NAMALWA (cell line): ENCODE measurements at regions not wholly inside any gene's neighbourhood (a gene's known extent, or its start where the extent isn't known, plus 50 kb on each side); places are given as distances from the start of the nearest gene placed in this dataset.
A peak's percentile ranks its signal among the peaks of the same experiment; 100 is the strongest.
"Not testable (repeated sequence)": the region's sequence is repeated elsewhere in the genome, so short reads cannot be mapped to it uniquely, and the experiment has no call there.

Experiments used
- DNase-seq: peaks from one replicate; pipeline ENCODE4 v3.0.0-alpha.2; 2015; ENCODE audit warnings: low spot score

GRCh38 chr6:139962654-139963347, 588.4 kb upstream of the CITED2 start:
- DNase-seq, result peak; percentile 24

GRCh38 chr6:139961190-139961589, 586.7 kb upstream of the CITED2 start:
- no peak for DNase-seq

- no peak for DNase-seq
These were observed 586.2 kb upstream of the CITED2 start for GRCh38 chr6:139960671-139961070.

- no peak for DNase-seq
These were observed 581.1 kb upstream of the CITED2 start for GRCh38 chr6:139955366-139956155.

- no peak for DNase-seq
These were observed 580.1 kb upstream of the CITED2 start for GRCh38 chr6:139954463-139955071.

- DNase-seq, result not testable (repeated sequence)
These were observed 579.3 kb upstream of the CITED2 start for GRCh38 chr6:139953780-139954179.

GRCh38 chr6:139951172-139951571, 576.7 kb upstream of the CITED2 start:
- DNase-seq, result no peak

GRCh38 chr6:139944976-139945375, 570.5 kb upstream of the CITED2 start:
- no peak for DNase-seq

- DNase-seq, result no peak
These were observed 569.7 kb upstream of the CITED2 start for GRCh38 chr6:139944131-139944530.

GRCh38 chr6:139943391-139943790, 568.9 kb upstream of the CITED2 start:
- DNase-seq, result no peak

GRCh38 chr6:139942331-139942730, 567.9 kb upstream of the CITED2 start:
- DNase-seq, result no peak

- DNase-seq, result no peak
These were observed 567.4 kb upstream of the CITED2 start for GRCh38 chr6:139941826-139942225.

GRCh38 chr6:139940741-139941729, 566.6 kb upstream of the CITED2 start:
- DNase-seq, result peak; percentile 72

GRCh38 chr6:139939189-139939979, 564.9 kb upstream of the CITED2 start:
- DNase-seq, result peak; percentile 81

GRCh38 chr6:139932671-139933070, 558.2 kb upstream of the CITED2 start:
- DNase-seq, result no peak

GRCh38 chr6:139931747-139932146, 557.3 kb upstream of the CITED2 start:
- no peak for DNase-seq

GRCh38 chr6:139927742-139928305, 553.4 kb upstream of the CITED2 start:
- no peak for DNase-seq

- DNase-seq, result no peak
These were observed 552.8 kb upstream of the CITED2 start for GRCh38 chr6:139927236-139927635.

- DNase-seq, result no peak
These were observed 552.3 kb upstream of the CITED2 start for GRCh38 chr6:139926711-139927110.

GRCh38 chr6:139925894-139926641, 551.6 kb upstream of the CITED2 start:
- no peak for DNase-seq
